GM23338 (cell line): ENCODE measurements at regions not wholly inside any gene's neighbourhood (a gene's known extent, or its start where the extent isn't known, plus 50 kb on each side); places are given as distances from the start of the nearest gene placed in this dataset.
A peak's percentile ranks its signal among the peaks of the same experiment; 100 is the strongest.

ENCODE experiments used
- ATAC-seq: fragments of 200-7000 bp; cut with Tn5 transposase; 3 replicates; pipeline ENCODE4 v1.9.1; 2020
- DNase-seq: peaks from one replicate; pipeline ENCODE4 v3.0.0-alpha.2; 2015; ENCODE audit warnings: low spot score
- H2AFZ ChIP-seq: fragments of 200-600 bp; sonication (generic); 2 replicates; pipeline ENCODE4 v1.8.0; 2016; ENCODE audit warnings: antibody characterized with exemption, mild to moderate bottlenecking, moderate library complexity
- H3F3A ChIP-seq: fragments of 200-600 bp; sonication (generic); replicated peaks from 2 replicates; pipeline ENCODE4 v1.8.0; 2017; ENCODE audit warnings: antibody characterized with exemption, mixed run types, low read depth
- H3K27ac ChIP-seq: fragments of 200-600 bp; sonication (generic); 2 replicates; pipeline ENCODE4 v1.6.1; 2016; ENCODE audit warnings: low read depth
- H3K27me3 ChIP-seq: fragments of 200-600 bp; sonication (generic); 2 replicates; pipeline ENCODE4 v1.8.0; 2016; ENCODE audit warnings: mild to moderate bottlenecking, mixed run types, moderate library complexity; ENCODE audit not compliant: insufficient read depth
- H3K36me3 ChIP-seq: fragments of 200-600 bp; sonication (generic); 2 replicates; pipeline ENCODE4 v1.8.0; 2016; ENCODE audit warnings: mild to moderate bottlenecking; ENCODE audit not compliant: insufficient read depth
- H3K4me1 ChIP-seq: fragments of 200-600 bp; sonication (generic); 2 replicates; pipeline ENCODE4 v1.8.0; 2016; ENCODE audit warnings: mild to moderate bottlenecking, moderate library complexity; ENCODE audit not compliant: insufficient read depth
- H3K4me2 ChIP-seq: fragments of 200-600 bp; sonication (generic); 2 replicates; pipeline ENCODE4 v1.7.1; 2017; ENCODE audit warnings: mixed run types
- H3K4me3 ChIP-seq: fragments of 200-600 bp; sonication (generic); 2 replicates; pipeline ENCODE4 v1.6.1; 2016; ENCODE audit warnings: mixed run types
- H3K79me2 ChIP-seq: fragments of 200-600 bp; sonication (generic); replicated peaks from 2 replicates; pipeline ENCODE4 v1.8.0; 2017; ENCODE audit warnings: mild to moderate bottlenecking; ENCODE audit not compliant: insufficient read depth
- H3K9me2 ChIP-seq: fragments of 200-600 bp; sonication (generic); 2 replicates; pipeline ENCODE4 v1.8.0; 2017; ENCODE audit not compliant: insufficient read depth
- H4K20me1 ChIP-seq: fragments of 200-600 bp; sonication (generic); replicated peaks from 2 replicates; pipeline ENCODE4 v1.8.0; 2017; ENCODE audit warnings: mild to moderate bottlenecking; ENCODE audit not compliant: insufficient read depth
- H3K27ac Mint-ChIP-seq: 2 replicates; pipeline ENCODE4 v1.8.0; 2020; ENCODE audit warnings: inconsistent platforms, mild to moderate bottlenecking, moderate library complexity, mixed read lengths
- H3K27me3 Mint-ChIP-seq: 3 replicates; pipeline ENCODE4 v1.8.0; 2022; ENCODE audit warnings: low read depth, mild to moderate bottlenecking, moderate library complexity, mixed read lengths, inconsistent platforms; ENCODE audit not compliant: insufficient read depth, poor library complexity
- H3K36me3 Mint-ChIP-seq: 3 replicates; pipeline ENCODE4 v1.8.0; 2021; ENCODE audit warnings: low read depth, mild to moderate bottlenecking, inconsistent platforms, moderate library complexity, mixed read lengths
- H3K4me1 Mint-ChIP-seq: 3 replicates; pipeline ENCODE4 v1.8.0; 2020; ENCODE audit warnings: mild to moderate bottlenecking, inconsistent platforms, mixed read lengths
- H3K4me3 Mint-ChIP-seq: 3 replicates; pipeline ENCODE4 v1.8.0; 2021; ENCODE audit warnings: moderate library complexity, mild to moderate bottlenecking, inconsistent platforms, mixed read lengths
- H3K9me3 Mint-ChIP-seq: 3 replicates; pipeline ENCODE4 v1.8.0; 2020; ENCODE audit warnings: moderate library complexity, mild to moderate bottlenecking, inconsistent platforms, mixed read lengths
- EZH2 ChIP-seq: fragments of 200-600 bp; sonication (generic); IDR thresholded peaks from one replicate; pipeline ENCODE4 v1.8.0; 2017; ENCODE audit warnings: antibody characterized with exemption, mild to moderate bottlenecking, low read depth; ENCODE audit not compliant: unreplicated experiment
- EZH2phosphoT487 ChIP-seq: fragments of 200-600 bp; sonication (generic); IDR thresholded peaks from one replicate; pipeline ENCODE4 v1.8.1; 2018; ENCODE audit warnings: antibody characterized with exemption; ENCODE audit not compliant: unreplicated experiment
- JUNB ChIP-seq: IDR thresholded peaks from one replicate; pipeline ENCODE4 v1.6.1; 2016; ENCODE audit warnings: antibody characterized with exemption; ENCODE audit not compliant: unreplicated experiment
- POLR2AphosphoS5 ChIP-seq: IDR thresholded peaks from 2 replicates; pipeline ENCODE4 v1.6.1; 2016; ENCODE audit warnings: antibody characterized with exemption, low read depth
- ZNF114 ChIP-seq: fragments of 250-450 bp; sonication (Bioruptor Pico); IDR thresholded peaks from 2 replicates; pipeline ENCODE4 v1.5.0; 2020; ENCODE audit warnings: mild to moderate bottlenecking, moderate library complexity
- ZNF331 ChIP-seq: fragments of 250-450 bp; sonication (Bioruptor Pico); IDR thresholded peaks from 2 replicates; pipeline ENCODE4 v1.5.0; 2020; ENCODE audit warnings: low read depth, mild to moderate bottlenecking, moderate library complexity
- TF ChIP-seq, protein P1 (sequence below), 2 experiments: fragments of 200-600 bp in 1 of 2; sonication (generic) in 1 of 2; conservative IDR thresholded peaks; 2 replicates each; pipeline versions ENCODE4 v1.5.1 to v1.6.1; 2016 to 2017; ENCODE audit warnings: antibody characterized with exemption in 2 of 2, low read depth in 2 of 2, mild to moderate bottlenecking in 2 of 2, moderate library complexity in 1 of 2
- TF ChIP-seq, protein P2 (sequence below): fragments of 250-450 bp; sonication (Bioruptor Pico); IDR thresholded peaks from 2 replicates; pipeline ENCODE4 v1.5.0; 2020; ENCODE audit warnings: mild to moderate bottlenecking, moderate library complexity
- TF ChIP-seq, protein P3 (sequence below): IDR thresholded peaks from 2 replicates; pipeline ENCODE4 v1.6.1; 2016; ENCODE audit warnings: antibody characterized with exemption

DNA sequence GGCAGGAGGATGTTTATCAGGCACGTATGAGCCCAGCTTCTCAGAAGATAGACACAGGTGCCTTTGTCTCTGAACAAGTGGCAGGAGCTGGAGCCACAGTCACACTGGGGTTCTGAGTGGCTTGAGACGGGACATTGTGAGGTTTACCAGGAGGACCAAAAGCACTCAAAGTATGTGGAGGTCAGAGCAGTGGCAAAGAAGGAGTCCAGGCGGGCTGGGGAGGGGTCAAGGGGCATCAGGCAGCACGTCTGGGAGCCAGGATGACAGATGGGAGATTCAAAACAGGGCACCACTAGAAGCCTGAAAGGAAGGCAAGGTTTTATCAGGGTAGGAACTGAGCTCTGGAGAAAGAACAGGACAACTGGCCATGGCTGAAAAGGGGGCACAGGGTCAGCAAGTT lies 67.2 kb upstream of the MARCHF10 start:
- Histone ChIP-seq H3K4me2 (no peak overlapping the region), H3K4me1 (peaks cover 9% of the 10 kb centered on the region; the same call in 1 of the 2 replicates), H3K27me3 (no peaks in the 10 kb centered on the region), H3K4me3 (no peak overlapping the region), H3K9me2 (no peaks in the 10 kb centered on the region), H2AFZ (peak overlapping the region; percentile 52), H4K20me1 (no peaks in the 10 kb centered on the region), H3K27ac (no peak overlapping the region), H3K79me2 (no peaks in the 10 kb centered on the region), H3F3A (no peaks in the 10 kb centered on the region), H3K36me3 (no peaks in the 10 kb centered on the region)
- DNase-seq = no peak
- H3K4me3 Mint-ChIP-seq = no peak overlapping the region
- peaks cover 11% of the 10 kb centered on the region for H3K4me1 Mint-ChIP-seq
- no peak for ATAC-seq
- no peak overlapping the region for H3K27ac Mint-ChIP-seq
- TF ChIP-seq EZH2 = no peak
- no peak for TF ChIP-seq ZNF331 (CRISPR knock-in tag)
- TF ChIP-seq, protein P1, sequence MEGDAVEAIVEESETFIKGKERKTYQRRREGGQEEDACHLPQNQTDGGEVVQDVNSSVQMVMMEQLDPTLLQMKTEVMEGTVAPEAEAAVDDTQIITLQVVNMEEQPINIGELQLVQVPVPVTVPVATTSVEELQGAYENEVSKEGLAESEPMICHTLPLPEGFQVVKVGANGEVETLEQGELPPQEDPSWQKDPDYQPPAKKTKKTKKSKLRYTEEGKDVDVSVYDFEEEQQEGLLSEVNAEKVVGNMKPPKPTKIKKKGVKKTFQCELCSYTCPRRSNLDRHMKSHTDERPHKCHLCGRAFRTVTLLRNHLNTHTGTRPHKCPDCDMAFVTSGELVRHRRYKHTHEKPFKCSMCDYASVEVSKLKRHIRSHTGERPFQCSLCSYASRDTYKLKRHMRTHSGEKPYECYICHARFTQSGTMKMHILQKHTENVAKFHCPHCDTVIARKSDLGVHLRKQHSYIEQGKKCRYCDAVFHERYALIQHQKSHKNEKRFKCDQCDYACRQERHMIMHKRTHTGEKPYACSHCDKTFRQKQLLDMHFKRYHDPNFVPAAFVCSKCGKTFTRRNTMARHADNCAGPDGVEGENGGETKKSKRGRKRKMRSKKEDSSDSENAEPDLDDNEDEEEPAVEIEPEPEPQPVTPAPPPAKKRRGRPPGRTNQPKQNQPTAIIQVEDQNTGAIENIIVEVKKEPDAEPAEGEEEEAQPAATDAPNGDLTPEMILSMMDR (conservative IDR thresholded peaks at IDR 0.05; ENCODE audit: low read depth in 2 of 2) = no peak
- TF ChIP-seq, protein P2, sequence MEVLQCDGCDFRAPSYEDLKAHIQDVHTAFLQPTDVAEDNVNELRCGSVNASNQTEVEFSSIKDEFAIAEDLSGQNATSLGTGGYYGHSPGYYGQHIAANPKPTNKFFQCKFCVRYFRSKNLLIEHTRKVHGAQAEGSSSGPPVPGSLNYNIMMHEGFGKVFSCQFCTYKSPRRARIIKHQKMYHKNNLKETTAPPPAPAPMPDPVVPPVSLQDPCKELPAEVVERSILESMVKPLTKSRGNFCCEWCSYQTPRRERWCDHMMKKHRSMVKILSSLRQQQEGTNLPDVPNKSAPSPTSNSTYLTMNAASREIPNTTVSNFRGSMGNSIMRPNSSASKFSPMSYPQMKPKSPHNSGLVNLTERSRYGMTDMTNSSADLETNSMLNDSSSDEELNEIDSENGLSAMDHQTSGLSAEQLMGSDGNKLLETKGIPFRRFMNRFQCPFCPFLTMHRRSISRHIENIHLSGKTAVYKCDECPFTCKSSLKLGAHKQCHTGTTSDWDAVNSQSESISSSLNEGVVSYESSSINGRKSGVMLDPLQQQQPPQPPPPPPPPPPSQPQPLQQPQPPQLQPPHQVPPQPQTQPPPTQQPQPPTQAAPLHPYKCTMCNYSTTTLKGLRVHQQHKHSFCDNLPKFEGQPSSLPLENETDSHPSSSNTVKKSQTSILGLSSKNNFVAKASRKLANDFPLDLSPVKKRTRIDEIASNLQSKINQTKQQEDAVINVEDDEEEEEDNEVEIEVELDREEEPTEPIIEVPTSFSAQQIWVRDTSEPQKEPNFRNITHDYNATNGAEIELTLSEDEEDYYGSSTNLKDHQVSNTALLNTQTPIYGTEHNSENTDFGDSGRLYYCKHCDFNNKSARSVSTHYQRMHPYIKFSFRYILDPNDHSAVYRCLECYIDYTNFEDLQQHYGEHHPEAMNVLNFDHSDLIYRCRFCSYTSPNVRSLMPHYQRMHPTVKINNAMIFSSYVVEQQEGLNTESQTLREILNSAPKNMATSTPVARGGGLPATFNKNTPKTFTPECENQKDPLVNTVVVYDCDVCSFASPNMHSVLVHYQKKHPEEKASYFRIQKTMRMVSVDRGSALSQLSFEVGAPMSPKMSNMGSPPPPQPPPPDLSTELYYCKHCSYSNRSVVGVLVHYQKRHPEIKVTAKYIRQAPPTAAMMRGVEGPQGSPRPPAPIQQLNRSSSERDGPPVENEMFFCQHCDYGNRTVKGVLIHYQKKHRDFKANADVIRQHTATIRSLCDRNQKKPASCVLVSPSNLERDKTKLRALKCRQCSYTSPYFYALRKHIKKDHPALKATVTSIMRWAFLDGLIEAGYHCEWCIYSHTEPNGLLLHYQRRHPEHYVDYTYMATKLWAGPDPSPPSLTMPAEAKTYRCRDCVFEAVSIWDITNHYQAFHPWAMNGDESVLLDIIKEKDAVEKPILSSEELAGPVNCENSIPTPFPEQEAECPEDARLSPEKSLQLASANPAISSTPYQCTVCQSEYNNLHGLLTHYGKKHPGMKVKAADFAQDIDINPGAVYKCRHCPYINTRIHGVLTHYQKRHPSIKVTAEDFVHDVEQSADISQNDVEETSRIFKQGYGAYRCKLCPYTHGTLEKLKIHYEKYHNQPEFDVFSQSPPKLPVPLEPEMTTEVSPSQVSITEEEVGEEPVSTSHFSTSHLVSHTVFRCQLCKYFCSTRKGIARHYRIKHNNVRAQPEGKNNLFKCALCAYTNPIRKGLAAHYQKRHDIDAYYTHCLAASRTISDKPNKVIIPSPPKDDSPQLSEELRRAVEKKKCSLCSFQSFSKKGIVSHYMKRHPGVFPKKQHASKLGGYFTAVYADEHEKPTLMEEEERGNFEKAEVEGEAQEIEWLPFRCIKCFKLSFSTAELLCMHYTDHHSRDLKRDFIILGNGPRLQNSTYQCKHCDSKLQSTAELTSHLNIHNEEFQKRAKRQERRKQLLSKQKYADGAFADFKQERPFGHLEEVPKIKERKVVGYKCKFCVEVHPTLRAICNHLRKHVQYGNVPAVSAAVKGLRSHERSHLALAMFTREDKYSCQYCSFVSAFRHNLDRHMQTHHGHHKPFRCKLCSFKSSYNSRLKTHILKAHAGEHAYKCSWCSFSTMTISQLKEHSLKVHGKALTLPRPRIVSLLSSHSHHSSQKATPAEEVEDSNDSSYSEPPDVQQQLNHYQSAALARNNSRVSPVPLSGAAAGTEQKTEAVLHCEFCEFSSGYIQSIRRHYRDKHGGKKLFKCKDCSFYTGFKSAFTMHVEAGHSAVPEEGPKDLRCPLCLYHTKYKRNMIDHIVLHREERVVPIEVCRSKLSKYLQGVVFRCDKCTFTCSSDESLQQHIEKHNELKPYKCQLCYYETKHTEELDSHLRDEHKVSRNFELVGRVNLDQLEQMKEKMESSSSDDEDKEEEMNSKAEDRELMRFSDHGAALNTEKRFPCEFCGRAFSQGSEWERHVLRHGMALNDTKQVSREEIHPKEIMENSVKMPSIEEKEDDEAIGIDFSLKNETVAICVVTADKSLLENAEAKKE (CRISPR knock-in tag) = no peak
- TF ChIP-seq JUNB = no peak
- no peak for TF ChIP-seq POLR2AphosphoS5
- TF ChIP-seq, protein P3, sequence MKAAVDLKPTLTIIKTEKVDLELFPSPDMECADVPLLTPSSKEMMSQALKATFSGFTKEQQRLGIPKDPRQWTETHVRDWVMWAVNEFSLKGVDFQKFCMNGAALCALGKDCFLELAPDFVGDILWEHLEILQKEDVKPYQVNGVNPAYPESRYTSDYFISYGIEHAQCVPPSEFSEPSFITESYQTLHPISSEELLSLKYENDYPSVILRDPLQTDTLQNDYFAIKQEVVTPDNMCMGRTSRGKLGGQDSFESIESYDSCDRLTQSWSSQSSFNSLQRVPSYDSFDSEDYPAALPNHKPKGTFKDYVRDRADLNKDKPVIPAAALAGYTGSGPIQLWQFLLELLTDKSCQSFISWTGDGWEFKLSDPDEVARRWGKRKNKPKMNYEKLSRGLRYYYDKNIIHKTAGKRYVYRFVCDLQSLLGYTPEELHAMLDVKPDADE = no peak
- TF ChIP-seq EZH2phosphoT487 = no peak
- TF ChIP-seq ZNF114 (CRISPR knock-in tag) = no peak
- no peaks in the 10 kb centered on the region for H3K9me3 Mint-ChIP-seq
- H3K27me3 Mint-ChIP-seq = no peaks in the 10 kb centered on the region
- no peaks in the 10 kb centered on the region for H3K36me3 Mint-ChIP-seq
